ENCODE measurements at regions not wholly inside any gene's neighbourhood (a gene's known extent, or its start where the extent isn't known, plus 50 kb on each side); places are given as distances from the start of the nearest gene placed in this dataset.

GRCh38 chr3:102084006-102084405 lies 234.7 kb downstream of the NFKBIZ start:
- TF ChIP-seq POLR2A (IDR thresholded peaks at IDR 0.05; ENCODE audit: borderline replicate concordance, extremely low read depth, insufficient read depth, insufficient read length) (no peak), CEBPB (IDR thresholded peaks at IDR 0.05; ENCODE audit: low read depth) (no peak), POLR2AphosphoS5 (IDR thresholded peaks at IDR 0.05; ENCODE audit: low read depth, low read length) (no peak), RAD21 (IDR thresholded peaks at IDR 0.05; ENCODE audit: low read depth) (no peak)
- TF ChIP-seq, protein P1, sequence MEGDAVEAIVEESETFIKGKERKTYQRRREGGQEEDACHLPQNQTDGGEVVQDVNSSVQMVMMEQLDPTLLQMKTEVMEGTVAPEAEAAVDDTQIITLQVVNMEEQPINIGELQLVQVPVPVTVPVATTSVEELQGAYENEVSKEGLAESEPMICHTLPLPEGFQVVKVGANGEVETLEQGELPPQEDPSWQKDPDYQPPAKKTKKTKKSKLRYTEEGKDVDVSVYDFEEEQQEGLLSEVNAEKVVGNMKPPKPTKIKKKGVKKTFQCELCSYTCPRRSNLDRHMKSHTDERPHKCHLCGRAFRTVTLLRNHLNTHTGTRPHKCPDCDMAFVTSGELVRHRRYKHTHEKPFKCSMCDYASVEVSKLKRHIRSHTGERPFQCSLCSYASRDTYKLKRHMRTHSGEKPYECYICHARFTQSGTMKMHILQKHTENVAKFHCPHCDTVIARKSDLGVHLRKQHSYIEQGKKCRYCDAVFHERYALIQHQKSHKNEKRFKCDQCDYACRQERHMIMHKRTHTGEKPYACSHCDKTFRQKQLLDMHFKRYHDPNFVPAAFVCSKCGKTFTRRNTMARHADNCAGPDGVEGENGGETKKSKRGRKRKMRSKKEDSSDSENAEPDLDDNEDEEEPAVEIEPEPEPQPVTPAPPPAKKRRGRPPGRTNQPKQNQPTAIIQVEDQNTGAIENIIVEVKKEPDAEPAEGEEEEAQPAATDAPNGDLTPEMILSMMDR (IDR thresholded peaks at IDR 0.05 in 2 of 3, conservative IDR thresholded peaks at IDR 0.05 in 1 of 3; ENCODE audit: borderline replicate concordance in 1 of 3, insufficient read depth in 1 of 3, low read depth in 2 of 3, low read length in 2 of 3) = no peak

Measured in HCT116 (cell line).